ENCODE measurements at regions not wholly inside any gene's neighbourhood (a gene's known extent, or its start where the extent isn't known, plus 50 kb on each side); places are given as distances from the start of the nearest gene placed in this dataset.

- no peak for TF ChIP-seq POLR2AphosphoS5 (IDR thresholded peaks at IDR 0.05)
- no peak for TF ChIP-seq CTCF (IDR thresholded peaks at IDR 0.05)
These were observed 913.9 kb upstream of the NDST4 start for GRCh38 chr4:116027311-116027710.
